GM21825 (cell line): ENCODE measurements at regions not wholly inside any gene's neighbourhood (a gene's known extent, or its start where the extent isn't known, plus 50 kb on each side); places are given as distances from the start of the nearest gene placed in this dataset.
"Not testable (repeated sequence)": the region's sequence is repeated elsewhere in the genome, so short reads cannot be mapped to it uniquely, and the experiment has no call there.

Experiments used
- ATAC-seq: cut with Tn5 transposase; IDR thresholded peaks from one replicate; pipeline ENCODE4 v1.9.1; 2021; ENCODE audit warnings: mild to moderate bottlenecking, moderate library complexity; ENCODE audit not compliant: unreplicated experiment

DNA sequence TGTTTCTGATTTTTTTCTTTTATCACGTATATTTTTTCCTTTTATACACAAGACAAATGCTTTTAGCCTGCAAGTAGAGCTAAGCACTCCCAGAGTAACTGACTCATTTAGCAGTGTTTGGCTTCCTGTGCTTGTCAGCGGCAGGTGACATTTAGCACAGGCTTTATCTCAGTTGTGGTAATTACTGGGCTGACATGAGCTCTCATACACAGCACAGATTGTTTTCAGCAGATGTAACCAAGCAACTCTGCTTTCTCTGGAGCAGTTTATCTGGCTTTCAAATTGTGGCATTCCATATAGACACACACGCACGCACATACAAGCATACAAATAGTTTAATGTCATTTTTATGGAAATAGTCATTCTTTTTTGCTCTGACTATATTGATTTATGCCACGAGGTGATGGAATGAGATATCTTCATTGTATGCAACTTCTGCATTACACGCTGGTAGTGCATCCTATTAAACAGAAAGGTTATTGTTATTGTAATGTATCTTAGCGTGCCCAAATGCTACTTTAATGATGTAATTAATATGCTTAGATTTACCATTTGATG, 379.0 kb upstream of the GRAMD2B start:
- no peak for ATAC-seq

DNA sequence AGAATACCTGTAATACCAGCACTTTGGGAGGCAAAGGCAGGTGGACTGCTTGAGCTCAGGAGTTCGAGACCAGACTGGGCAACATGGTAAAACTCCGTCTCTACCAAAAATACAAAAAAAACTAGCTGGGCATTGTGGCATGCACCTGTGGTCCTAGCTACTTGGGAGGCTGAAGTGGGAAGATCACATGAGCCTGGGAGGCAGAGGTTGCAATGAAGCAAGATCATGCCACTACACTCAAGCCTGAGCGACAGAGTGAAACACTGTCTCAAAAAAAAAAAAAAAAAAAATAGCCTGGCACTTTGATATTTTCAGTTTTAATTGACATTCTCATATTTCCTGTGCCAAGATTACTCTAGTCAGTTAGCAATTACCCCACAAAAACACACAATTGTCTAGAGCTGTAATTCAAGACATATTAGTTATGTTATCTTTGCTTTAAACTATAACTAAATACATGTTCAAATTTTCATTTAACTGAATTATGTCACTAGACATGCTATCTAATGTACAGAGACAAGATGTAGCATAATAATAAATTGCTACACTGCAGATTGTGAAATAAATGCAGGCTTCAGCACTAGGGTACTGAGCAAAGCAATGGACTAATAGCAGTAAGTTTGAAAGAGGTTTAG, 378.2 kb upstream of the GRAMD2B start:
- no peak for ATAC-seq

DNA sequence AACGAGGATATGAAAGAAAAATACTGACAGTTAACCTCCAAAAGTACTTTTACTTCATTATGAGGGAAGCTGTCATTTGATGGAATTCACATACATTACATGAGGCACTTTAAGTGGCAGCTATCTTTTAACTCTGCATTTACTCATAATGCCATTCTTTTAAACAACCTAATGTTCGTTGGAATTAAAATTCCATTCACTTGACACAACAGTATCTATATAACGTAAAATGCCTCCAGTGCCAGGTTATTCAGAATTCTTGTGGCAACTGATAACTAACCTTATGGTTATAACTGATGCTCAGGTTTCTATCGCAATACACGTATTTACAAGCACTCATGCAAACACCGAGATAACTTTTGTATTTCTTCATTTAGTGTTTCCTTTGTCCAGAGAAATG, 376.9 kb upstream of the GRAMD2B start:
- no peak for ATAC-seq

DNA sequence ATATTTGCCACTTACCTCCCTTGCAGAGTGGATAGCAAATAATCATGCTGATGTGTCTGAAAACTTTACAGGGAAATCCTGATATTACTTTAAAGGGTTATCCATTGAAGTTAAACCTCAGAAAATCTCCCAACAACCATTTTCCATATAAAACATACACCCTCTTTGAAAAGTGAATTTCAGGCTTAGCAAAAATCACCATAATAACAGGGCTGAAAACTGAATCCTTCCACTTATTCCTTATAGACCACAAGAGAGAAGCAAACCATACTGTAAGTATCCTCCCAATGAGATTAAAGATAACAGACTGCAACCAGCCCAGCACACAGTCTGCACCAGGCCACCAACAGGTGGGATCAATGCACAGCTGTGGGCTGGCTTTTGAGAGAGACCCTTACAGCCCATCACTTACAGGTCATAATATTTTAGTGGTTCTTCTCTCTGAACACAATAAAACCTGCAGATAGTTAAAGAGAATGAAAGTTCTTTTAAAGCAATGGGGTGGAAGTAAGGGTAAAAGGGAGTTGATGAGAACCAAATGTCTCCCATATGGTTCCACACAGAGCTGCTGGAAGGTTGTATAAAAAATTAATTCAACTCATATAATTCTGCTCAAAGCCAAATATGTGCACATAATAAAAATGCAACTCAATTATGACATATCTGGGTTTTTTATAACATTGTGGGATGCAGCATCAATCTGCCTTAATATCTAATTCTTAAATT, 376.2 kb upstream of the GRAMD2B start:
- ATAC-seq = no peak

DNA sequence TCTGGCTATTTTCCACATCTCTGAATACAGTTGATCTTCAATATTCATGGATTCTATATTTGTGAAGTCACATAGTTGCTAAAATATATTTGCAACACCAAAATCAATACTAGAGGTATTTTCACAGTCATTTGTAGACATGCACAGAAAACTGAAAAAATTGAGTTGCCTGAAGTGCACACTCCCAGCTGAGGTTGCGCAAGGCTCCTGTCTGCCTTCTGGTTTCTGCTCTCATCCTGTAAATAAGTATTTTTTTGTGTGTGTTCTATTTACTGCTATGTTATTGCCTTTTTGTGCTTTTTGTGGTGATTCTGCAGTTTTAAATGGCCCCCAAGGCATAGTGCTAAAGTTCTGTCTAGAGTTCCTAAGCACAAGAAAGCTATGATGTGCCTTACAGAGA, 371.1 kb upstream of the GRAMD2B start:
- no peak for ATAC-seq

DNA sequence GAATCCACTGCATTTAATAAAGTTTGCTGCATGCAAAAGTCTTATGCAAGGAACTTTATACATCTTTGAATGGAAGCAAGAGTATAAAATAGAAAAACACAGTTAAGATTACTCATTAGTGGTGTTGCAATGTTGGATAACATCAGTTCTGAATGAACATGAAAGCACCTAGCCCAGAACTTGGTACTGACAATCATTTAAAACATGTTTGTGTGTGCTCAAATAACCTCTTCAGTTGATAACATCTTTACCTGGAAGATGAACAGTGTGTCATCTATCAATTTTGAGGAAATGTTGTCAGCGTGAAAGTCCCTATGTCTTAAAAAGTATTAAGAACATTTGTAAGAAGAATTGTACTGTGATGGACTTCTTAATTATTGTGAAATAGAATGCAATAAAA, 370.4 kb upstream of the GRAMD2B start:
- ATAC-seq = no peak

DNA sequence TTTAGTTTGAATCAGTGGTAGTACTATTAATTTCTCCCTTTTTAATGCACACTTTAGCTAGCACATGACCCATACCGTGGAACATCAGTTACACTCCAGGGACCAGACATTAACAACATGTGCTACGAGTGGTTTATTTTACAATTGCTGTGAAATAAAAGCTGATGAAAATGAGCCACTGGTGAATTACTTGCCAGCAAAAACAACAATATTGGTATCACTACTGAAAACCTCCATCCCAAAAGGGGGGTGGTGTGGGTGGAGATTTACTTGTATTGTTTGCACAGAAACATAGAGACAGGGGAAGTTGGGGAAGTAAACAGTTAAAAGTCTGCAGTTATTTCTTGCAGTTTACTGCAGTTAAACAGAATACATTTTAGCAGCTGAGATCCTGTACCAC, 369.6 kb upstream of the GRAMD2B start:
- ATAC-seq = no peak

DNA sequence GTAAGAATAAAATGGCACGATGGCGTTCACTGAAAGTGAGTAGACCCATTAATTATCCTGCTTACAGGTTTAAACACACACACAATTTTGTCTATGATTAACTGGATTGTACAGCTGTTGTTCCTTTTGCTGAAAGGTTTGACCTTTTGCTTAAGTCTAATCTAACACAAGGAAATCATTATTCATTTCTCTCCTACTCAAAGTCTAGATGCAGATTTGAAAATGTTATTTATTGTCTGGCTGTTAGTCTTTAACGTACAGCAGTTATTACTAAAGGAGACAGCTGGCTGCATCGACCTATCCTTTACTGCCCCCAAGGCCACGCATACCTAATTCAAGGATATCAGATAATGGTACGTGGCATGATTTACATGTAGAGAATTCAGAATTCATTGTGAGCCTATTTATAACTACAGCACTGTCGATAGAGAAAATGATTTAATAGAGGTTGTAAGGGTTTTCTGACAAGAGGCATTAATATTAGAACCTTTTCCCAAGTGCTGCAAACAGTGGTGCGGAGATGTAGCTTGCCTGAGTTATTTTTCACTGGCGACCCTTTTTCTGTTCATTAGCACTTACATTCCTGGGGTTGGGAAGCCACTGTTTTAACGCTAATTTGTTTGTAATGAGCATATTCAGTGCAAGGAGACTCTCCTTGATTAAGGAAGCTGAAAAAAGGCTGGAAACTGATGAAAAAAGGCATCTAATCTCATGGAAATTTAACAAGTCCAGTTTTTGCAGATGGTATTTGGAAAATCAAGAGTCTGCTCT, 368.4 kb upstream of the GRAMD2B start:
- ATAC-seq = no peak

DNA sequence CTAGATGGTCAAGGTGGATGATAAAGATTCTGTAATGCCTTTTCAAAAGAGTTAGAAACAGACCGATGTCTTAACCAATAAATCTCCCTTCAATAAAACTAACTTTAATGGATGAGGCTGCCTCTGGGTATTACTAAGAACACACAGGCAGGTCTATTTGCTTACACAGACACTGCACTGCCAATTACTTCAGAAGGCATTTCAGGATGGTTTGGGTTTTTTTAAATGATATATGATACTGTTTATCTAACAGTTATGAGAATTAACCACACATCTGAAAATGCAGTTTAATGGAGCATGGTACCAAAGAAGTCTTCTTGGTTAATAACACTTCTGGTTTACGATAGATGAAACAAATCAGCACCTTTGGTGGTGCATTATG, 367.9 kb upstream of the GRAMD2B start:
- no peak for ATAC-seq

DNA sequence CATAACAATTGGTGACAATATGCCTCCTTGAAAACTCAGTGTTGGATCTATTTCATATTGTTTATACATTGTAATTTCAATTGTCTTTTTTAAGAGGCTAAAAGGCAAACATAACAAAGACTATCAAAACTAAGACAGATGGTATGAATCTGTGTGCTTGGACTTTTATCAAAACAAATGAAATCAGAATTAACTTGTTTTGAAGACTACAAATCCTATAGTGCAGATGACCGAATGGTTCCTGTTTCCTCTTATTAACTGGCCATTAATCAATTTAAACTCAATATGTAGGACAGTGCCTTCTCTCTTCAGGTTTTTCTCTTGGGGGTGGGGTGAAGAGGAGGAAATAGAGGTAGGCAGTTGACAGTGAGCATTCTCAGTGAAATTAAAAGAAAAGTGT, 366.9 kb upstream of the GRAMD2B start:
- no peak for ATAC-seq

DNA sequence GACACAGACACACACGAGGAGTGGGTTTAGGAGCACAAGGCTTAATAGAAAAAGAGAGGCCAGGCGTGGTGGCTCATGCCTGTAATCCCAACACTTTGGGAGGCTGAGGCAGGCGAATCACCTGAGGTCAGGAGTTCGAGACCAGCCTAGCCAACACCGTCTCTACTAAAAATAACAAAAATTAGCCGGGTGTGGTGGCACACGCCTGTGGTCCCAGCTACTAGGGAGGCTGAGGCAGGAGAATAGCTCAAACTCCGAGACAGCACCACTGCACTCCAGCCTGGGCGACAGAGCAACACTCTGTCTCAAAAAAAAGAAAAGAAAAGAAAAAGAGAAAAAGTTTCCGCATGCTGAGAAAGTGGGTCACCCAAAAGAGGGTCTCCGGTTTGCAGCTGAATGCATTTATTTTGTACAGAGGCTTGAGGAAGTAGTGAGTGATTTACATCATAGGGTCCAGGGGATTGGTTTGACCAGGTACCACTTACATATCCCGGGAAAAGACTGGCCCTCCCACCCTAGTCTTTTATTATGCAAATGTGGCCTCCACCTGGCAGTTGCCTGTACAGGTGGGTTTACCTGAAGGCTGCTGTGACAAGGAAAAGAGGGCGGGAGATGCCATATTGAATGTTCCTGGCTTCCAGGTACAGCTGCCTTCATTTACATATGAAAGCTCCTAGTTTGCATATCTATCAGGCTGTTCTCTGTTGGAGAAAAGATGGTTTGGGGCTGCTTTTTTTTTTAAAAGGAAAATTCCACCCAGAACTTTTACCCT, 366.2 kb upstream of the GRAMD2B start:
- ATAC-seq = no peak

DNA sequence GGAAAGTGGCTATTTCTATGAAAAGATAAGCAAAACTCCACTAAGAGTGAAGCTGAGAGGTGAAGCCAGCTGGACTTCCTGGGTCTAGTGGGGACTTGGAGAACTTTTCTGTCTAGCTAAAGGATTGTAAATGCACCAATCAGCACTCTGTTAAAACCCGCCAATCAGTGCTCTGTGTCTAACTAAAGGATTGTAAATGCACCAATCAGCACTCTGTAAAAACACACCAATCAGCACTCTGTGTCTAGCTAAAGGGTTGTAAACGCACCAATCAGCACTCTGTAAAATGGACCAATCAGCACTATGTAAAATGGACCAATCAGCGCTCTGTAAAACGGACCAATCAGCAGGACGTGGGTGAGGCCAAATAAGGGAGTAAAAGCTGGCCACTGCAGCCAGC, 364.8 kb upstream of the GRAMD2B start:
- not testable (repeated sequence) for ATAC-seq

DNA sequence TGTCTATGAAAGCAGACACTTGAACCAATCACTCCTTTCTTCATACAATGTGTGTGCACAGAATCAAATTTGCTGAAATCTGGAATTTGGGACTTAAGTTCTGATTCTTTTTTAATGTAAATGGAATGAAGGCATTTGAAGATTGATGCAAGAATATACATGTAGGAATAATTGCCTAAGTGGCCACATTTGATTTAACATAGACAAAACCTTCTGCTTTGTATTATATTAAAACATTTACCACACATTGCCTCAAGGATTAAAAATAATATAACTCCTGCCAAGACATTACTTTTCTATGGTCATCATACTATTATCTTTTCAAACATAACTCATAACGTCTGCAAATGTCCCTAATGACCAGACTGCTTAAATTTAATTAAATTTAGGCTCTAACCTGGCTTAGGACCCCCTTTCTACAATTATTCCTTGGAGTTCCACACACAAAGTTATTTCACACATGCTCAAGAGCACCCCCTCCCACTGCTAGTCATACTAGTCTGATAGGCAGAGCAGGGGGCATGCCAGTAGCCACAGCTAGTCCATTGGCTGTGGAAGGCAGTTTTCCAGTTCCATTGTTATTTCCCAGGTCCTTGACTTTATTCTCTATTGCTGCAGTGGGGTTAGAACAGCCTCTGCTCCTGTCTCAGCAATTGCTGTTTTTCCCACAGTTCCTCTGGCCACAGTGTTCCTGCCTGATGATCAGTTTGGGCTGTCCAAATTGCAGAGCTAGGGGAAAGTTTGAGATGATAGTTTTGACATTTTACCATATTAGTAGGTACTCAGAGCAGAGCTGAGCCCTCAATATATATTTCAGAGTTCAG, 360.6 kb upstream of the GRAMD2B start:
- no peak for ATAC-seq

DNA sequence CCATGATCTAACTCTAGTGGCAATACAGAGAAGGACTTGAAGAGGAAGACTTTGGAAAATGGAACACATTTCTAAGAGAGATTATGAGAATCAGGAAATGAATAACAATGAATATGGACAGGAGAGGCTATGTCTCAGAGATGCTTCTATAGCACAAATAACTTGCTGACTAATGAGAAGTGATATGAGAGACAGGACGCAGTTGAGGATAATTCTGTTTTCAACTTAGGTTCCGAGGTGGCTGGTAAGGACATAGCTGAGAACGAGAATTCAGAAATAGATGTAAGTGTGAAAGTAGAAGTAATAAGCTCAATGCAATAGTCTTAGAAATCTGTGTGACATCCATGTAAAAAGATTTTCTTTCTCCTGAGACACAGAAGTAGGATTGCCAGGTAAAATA, 358.1 kb upstream of the GRAMD2B start:
- ATAC-seq = no peak

DNA sequence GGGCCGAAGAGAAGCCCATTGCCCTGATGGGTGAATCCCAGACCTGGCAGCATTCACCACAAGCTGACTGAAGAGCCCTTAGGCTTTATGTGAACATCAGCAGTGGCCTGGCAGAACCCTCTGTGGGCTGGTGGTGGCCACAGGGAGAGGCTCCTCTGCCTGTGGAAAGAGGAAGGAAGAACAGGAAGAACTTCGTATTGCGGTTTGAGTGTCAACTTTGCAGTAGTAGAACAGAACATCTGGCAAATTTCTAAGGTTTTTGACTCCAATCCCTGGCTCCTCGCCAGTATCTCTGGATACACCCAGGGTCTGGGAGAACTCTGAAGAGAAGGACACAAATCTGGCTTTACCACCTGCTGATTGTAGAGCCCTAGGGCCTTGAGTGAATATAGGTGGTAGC, 356.4 kb upstream of the GRAMD2B start:
- ATAC-seq = no peak

DNA sequence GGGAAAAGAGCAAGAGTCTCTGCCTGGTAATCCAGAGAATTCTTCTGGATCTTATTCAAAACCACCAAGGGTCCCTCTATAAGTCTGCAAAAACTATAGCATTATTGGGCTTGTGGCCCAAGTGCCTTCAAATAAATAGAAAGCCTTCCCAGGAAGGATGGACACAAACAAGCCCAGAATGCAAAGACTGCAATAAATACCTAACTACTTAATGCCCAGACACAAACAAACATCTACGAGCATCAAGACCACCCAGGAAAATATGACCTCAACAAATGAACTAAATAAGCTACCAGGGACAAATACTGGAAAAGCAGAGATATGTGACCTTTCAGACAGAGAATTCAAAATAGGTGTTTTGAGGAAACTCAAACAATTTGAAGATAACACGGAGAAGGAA, 355.8 kb upstream of the GRAMD2B start:
- ATAC-seq = no peak

DNA sequence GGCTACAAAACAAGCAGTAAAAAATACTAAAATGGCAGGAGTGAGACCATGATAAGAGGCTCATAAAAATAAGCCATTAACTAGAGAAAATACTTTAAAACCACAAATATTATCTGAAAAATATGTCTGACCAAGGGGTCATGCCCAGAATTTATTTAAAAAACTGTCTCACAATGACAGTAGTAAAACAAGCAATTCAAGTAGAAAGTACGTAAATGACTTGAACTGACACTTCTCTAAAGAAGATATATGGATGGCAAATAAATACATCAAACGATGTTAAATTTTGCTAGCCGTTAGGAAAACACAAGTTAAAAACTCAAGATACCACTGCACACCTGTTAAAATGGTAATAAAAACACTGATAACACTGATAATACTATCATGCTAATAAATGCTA, 353.9 kb upstream of the GRAMD2B start:
- ATAC-seq = no peak

DNA sequence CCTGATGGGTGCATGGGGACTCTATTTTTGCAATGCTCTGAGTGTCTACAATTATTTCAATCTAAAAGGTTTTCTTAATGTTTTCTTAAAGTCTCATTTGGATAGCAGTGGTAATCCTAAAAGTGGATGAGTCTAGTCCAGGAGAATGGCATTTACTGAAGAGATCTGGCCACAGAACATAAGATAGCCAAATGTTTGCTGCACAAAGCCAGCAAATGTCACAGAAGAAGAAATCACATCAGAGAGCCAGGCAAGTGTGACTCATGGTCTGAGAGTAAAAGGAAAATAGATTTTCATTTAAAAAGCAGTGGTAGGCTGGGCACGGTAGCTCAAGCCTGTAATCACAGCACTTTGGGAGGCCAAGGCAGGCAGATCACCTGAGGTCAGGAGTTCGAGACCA, 352.7 kb upstream of the GRAMD2B start:
- no peak for ATAC-seq

DNA sequence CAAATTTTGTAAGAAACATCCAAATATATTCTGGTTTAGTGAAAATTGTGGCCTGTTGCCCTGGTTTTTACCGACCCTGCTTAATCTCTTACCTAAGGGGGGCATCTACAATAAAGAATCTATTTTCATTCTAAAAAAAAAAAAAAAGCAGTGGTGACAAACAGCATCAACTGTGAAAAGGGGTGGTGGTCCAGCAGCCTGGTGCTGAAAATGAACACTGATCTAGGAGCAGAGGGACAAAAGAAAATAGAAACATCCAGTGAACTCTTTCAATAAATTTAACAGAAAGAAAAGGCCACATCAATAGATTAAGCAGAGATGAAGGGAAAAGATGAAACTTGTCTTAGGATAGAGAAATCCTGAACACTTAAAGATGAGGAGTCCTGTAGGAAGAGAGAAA, 348.7 kb upstream of the GRAMD2B start:
- no peak for ATAC-seq

DNA sequence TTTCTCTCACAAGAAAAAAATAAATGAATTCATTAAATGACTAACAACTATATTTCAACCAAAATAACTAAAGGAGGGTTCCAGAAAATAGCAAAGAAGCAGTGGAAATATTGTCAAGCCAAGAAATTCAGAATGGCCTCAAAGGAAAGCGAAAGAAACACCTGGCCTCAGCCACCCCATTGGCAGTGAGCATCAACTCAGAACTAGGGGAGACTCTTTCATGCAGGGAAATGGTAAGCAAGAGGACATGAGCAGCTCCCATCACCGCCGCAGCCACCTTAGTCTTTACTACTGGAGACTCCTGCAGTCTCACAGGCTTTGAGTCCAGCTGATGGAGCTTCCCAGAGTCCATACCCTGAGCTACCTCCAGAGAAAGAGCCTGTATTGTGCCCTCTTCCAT, 343.9 kb upstream of the GRAMD2B start:
- no peak for ATAC-seq
